ENCODE measurements at regions not wholly inside any gene's neighbourhood (a gene's known extent, or its start where the extent isn't known, plus 50 kb on each side); places are given as distances from the start of the nearest gene placed in this dataset.

DNA sequence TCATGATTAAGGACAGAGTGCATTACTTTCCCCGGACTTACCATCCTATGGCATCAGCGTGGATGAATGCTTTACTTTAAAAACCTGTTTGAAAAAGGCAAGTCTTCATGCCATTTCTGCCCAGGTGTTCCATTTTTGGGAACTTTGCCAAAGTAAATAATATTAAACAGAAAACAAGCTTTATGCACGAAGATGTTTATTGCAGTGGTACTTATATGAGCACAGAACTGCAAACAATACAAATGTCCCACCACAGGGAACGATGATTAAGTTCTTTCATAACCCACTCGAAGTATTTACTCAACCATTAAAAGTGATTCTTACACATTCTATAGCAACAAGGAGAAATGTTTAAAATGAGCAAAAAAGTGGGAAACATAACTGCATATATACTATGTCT, 109.7 kb upstream of the GDF10 start:
- Histone ChIP-seq H3K9ac (ENCODE audit: insufficient read depth, low read length) (no peak overlapping the region), H3K4me3 (replicated peaks in 1 of 4; ENCODE audit: control extremely low read depth in 1 of 4, insufficient read depth in 1 of 4, low read depth in 3 of 4, low read length in 4 of 4) (no peak overlapping the region), H3K4me2 (ENCODE audit: extremely low read depth, insufficient read depth, low read length) (no peak overlapping the region), H3K9me3 (ENCODE audit: control insufficient read depth, insufficient read depth, low read depth, low read length) (no peaks in the 10 kb centered on the region), H4K20me1 (ENCODE audit: control insufficient read depth, extremely low read depth, insufficient read depth, low read length) (no peaks in the 10 kb centered on the region), H3K27me3 (ENCODE audit: control insufficient read depth, insufficient read depth, low read length) (no peaks in the 10 kb centered on the region), H2AFZ (ENCODE audit: low read length) (no peak overlapping the region), H3K4me1 (ENCODE audit: control insufficient read depth, extremely low read depth, insufficient read depth, low read length) (no peaks in the 10 kb centered on the region), H3K27ac (ENCODE audit: insufficient read depth, low read length) (no peak overlapping the region), H3K36me3 (ENCODE audit: control insufficient read depth, insufficient read depth, low read length) (no peaks in the 10 kb centered on the region), H3K79me2 (ENCODE audit: control insufficient read depth, insufficient read depth, low read length) (no peaks in the 10 kb centered on the region)
- DNase-seq (ENCODE audit: low read depth in 2 of 2) = no peak
- TF ChIP-seq, protein P1, sequence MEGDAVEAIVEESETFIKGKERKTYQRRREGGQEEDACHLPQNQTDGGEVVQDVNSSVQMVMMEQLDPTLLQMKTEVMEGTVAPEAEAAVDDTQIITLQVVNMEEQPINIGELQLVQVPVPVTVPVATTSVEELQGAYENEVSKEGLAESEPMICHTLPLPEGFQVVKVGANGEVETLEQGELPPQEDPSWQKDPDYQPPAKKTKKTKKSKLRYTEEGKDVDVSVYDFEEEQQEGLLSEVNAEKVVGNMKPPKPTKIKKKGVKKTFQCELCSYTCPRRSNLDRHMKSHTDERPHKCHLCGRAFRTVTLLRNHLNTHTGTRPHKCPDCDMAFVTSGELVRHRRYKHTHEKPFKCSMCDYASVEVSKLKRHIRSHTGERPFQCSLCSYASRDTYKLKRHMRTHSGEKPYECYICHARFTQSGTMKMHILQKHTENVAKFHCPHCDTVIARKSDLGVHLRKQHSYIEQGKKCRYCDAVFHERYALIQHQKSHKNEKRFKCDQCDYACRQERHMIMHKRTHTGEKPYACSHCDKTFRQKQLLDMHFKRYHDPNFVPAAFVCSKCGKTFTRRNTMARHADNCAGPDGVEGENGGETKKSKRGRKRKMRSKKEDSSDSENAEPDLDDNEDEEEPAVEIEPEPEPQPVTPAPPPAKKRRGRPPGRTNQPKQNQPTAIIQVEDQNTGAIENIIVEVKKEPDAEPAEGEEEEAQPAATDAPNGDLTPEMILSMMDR (conservative IDR thresholded peaks at IDR 0.05 in 1 of 2, IDR thresholded peaks at IDR 0.05 in 1 of 2; ENCODE audit: low read depth in 1 of 2, low read length in 2 of 2) = no peak
- TF ChIP-seq EZH2 (IDR thresholded peaks at IDR 0.05; ENCODE audit: low read length, missing control alignments) = no peak

DNA sequence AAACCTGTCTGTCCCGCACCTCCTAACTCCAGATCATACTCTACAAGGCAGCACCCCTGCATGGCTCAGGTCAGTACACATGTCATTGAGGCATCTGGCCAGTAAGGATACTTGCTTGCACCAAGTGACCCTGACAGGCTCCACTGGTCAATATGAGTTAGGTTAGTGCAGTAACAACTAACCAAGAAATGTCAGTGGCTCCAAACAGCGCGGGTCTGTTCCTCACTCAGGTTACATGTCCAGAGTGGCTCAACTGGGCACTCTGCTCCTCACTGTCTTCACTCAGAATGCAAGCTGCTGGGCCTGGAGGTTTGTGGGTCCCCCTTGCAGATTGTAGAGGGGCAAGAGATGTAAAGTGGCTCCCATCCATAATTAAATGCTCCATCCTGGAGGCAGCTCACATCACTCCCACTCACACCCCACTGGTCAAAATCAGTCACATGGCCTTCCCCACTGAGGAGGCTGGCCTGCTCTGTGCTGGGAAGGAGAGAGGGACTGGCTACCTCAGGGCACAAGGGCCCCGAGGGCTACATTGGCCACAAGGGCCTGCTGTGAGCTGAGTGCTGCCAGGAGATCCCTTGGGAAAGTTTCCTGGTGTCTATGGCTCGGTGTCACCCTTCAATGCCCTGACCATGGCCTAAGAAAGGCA, 109.1 kb upstream of the GDF10 start:
- no peaks in the 10 kb centered on the region for H4K20me1 ChIP-seq (ENCODE audit: control insufficient read depth, extremely low read depth, insufficient read depth, low read length)
- H3K79me2 ChIP-seq (ENCODE audit: control insufficient read depth, insufficient read depth, low read length) = no peaks in the 10 kb centered on the region
- TF ChIP-seq EZH2 (IDR thresholded peaks at IDR 0.05; ENCODE audit: low read length, missing control alignments) = no peak
- TF ChIP-seq, protein P1 (conservative IDR thresholded peaks at IDR 0.05 in 1 of 2, IDR thresholded peaks at IDR 0.05 in 1 of 2; ENCODE audit: low read depth in 1 of 2, low read length in 2 of 2) = no peak
- no peak overlapping the region for H3K4me2 ChIP-seq (ENCODE audit: extremely low read depth, insufficient read depth, low read length)
- no peak overlapping the region for H2AFZ ChIP-seq (ENCODE audit: low read length)
- no peaks in the 10 kb centered on the region for H3K36me3 ChIP-seq (ENCODE audit: control insufficient read depth, insufficient read depth, low read length)
- H3K27ac ChIP-seq (ENCODE audit: insufficient read depth, low read length) = no peak overlapping the region
- no peak overlapping the region for H3K9ac ChIP-seq (ENCODE audit: insufficient read depth, low read length)
- no peaks in the 10 kb centered on the region for H3K27me3 ChIP-seq (ENCODE audit: control insufficient read depth, insufficient read depth, low read length)
- DNase-seq (ENCODE audit: low read depth in 2 of 2) = no peak
- H3K9me3 ChIP-seq (ENCODE audit: control insufficient read depth, insufficient read depth, low read depth, low read length) = no peaks in the 10 kb centered on the region
- H3K4me1 ChIP-seq (ENCODE audit: control insufficient read depth, extremely low read depth, insufficient read depth, low read length) = no peaks in the 10 kb centered on the region
- H3K4me3 ChIP-seq (replicated peaks in 1 of 4; ENCODE audit: control extremely low read depth in 1 of 4, insufficient read depth in 1 of 4, low read depth in 3 of 4, low read length in 4 of 4) = no peak overlapping the region

DNA sequence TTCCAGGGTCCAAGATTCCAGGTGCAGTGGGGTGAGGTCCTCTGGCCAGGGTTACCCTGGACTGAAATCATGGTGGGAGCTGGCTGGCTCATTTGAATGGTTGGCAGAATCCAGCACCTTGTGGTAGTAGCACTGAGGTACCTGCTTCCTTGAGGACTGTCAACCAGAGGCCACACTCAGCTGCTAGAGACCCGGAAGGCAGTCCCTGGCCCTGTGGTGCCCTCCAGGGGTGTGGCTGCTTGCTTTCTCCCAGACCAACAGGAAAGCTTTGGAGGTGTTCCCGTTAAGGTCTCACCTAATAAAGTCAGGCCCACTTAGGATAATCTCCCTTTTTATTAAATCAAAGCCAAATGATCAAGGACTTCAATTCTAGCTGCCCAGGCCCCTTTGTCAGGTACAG, 107.7 kb upstream of the GDF10 start:
- Histone ChIP-seq H4K20me1 (ENCODE audit: control insufficient read depth, extremely low read depth, insufficient read depth, low read length) (no peaks in the 10 kb centered on the region), H3K9me3 (ENCODE audit: control insufficient read depth, insufficient read depth, low read depth, low read length) (no peaks in the 10 kb centered on the region), H3K27ac (ENCODE audit: insufficient read depth, low read length) (no peak overlapping the region), H3K4me3 (replicated peaks in 1 of 4; ENCODE audit: control extremely low read depth in 1 of 4, insufficient read depth in 1 of 4, low read depth in 3 of 4, low read length in 4 of 4) (no peak overlapping the region), H3K79me2 (ENCODE audit: control insufficient read depth, insufficient read depth, low read length) (no peaks in the 10 kb centered on the region), H3K9ac (ENCODE audit: insufficient read depth, low read length) (no peak overlapping the region), H3K4me1 (ENCODE audit: control insufficient read depth, extremely low read depth, insufficient read depth, low read length) (no peaks in the 10 kb centered on the region), H2AFZ (ENCODE audit: low read length) (no peak overlapping the region), H3K27me3 (ENCODE audit: control insufficient read depth, insufficient read depth, low read length) (no peaks in the 10 kb centered on the region), H3K4me2 (ENCODE audit: extremely low read depth, insufficient read depth, low read length) (no peak overlapping the region), H3K36me3 (ENCODE audit: control insufficient read depth, insufficient read depth, low read length) (no peaks in the 10 kb centered on the region)
- TF ChIP-seq, protein P1 (conservative IDR thresholded peaks at IDR 0.05 in 1 of 2, IDR thresholded peaks at IDR 0.05 in 1 of 2; ENCODE audit: low read depth in 1 of 2, low read length in 2 of 2) = no peak
- TF ChIP-seq EZH2 (IDR thresholded peaks at IDR 0.05; ENCODE audit: low read length, missing control alignments) = no peak
- DNase-seq (ENCODE audit: low read depth in 2 of 2) = no peak

All from fibroblast of lung (primary cell).